ENCODE measurements at regions not wholly inside any gene's neighbourhood (a gene's known extent, or its start where the extent isn't known, plus 50 kb on each side); places are given as distances from the start of the nearest gene placed in this dataset.

- peaks cover 5% of the 10 kb centered on the region for H3K4me1 ChIP-seq (ENCODE audit: insufficient read depth, low read length)
- H3K79me2 ChIP-seq (ENCODE audit: insufficient read depth, low read length), result no peaks in the 10 kb centered on the region
- H3K9ac ChIP-seq (ENCODE audit: low read length), result no peak overlapping the region
- Mint-ChIP-seq H3K4me1 (ENCODE audit: low read depth, unreplicated experiment) (no peaks in the 10 kb centered on the region), H3K4me3 (ENCODE audit: unreplicated experiment) (no peak overlapping the region), H3K27me3 (ENCODE audit: low read depth, unreplicated experiment) (peaks cover 23% of the 10 kb centered on the region), H3K9me3 (ENCODE audit: unreplicated experiment) (peaks cover 22% of the 10 kb centered on the region), H3K36me3 (ENCODE audit: low read depth, unreplicated experiment) (peaks cover 22% of the 10 kb centered on the region), H3K27ac (ENCODE audit: unreplicated experiment) (no peak overlapping the region)
- DNase-seq (ENCODE audit: low read depth), result no peak
- FAIRE-seq, result no peak
- TF ChIP-seq EZH2 (IDR thresholded peaks at IDR 0.05; ENCODE audit: insufficient read depth, low read length) (no peak), CTCF (IDR thresholded peaks at IDR 0.05; ENCODE audit: insufficient read depth, low read depth, low read length) (no peak)
- H3K4me3 ChIP-seq (ENCODE audit: insufficient read depth, low read depth, low read length), result no peak overlapping the region
- no peak overlapping the region for H2AFZ ChIP-seq (ENCODE audit: low read depth, low read length)
- no peaks in the 10 kb centered on the region for H4K20me1 ChIP-seq (ENCODE audit: insufficient read depth, low read length)
- no peaks in the 10 kb centered on the region for H3K36me3 ChIP-seq (ENCODE audit: insufficient read depth, low read length)
- no peak overlapping the region for H3K27ac ChIP-seq (ENCODE audit: low read depth, low read length)
- H3K4me2 ChIP-seq (ENCODE audit: low read length), result no peak overlapping the region
- no peaks in the 10 kb centered on the region for H3K27me3 ChIP-seq (ENCODE audit: insufficient read depth, low read length)
- peaks cover 3% of the 10 kb centered on the region for H3K9me3 ChIP-seq (ENCODE audit: insufficient read depth, low read depth, low read length)
Observed at GRCh38 chr11:70796648-70797227, 398.4 kb downstream of the CTTN start.

GRCh38 chr11:70798296-70798695 lies 400.0 kb downstream of the CTTN start:
- H3K4me1 Mint-ChIP-seq (ENCODE audit: low read depth, unreplicated experiment), result no peaks in the 10 kb centered on the region
- Histone ChIP-seq H3K79me2 (ENCODE audit: insufficient read depth, low read length) (no peaks in the 10 kb centered on the region), H3K36me3 (ENCODE audit: insufficient read depth, low read length) (no peaks in the 10 kb centered on the region), H3K9ac (ENCODE audit: low read length) (no peak overlapping the region), H3K9me3 (ENCODE audit: insufficient read depth, low read depth, low read length) (peaks cover 3% of the 10 kb centered on the region), H4K20me1 (ENCODE audit: insufficient read depth, low read length) (no peaks in the 10 kb centered on the region), H2AFZ (ENCODE audit: low read depth, low read length) (no peak overlapping the region), H3K4me3 (ENCODE audit: insufficient read depth, low read depth, low read length) (no peak overlapping the region), H3K27me3 (ENCODE audit: insufficient read depth, low read length) (no peaks in the 10 kb centered on the region), H3K4me1 (ENCODE audit: insufficient read depth, low read length) (peaks cover 5% of the 10 kb centered on the region), H3K4me2 (ENCODE audit: low read length) (no peak overlapping the region), H3K27ac (ENCODE audit: low read depth, low read length) (no peak overlapping the region)
- H3K4me3 Mint-ChIP-seq (ENCODE audit: unreplicated experiment), result no peak overlapping the region
- no peak for FAIRE-seq
- H3K36me3 Mint-ChIP-seq (ENCODE audit: low read depth, unreplicated experiment), result peaks cover 15% of the 10 kb centered on the region
- no peak overlapping the region for H3K27ac Mint-ChIP-seq (ENCODE audit: unreplicated experiment)
- H3K27me3 Mint-ChIP-seq (ENCODE audit: low read depth, unreplicated experiment), result peaks cover 27% of the 10 kb centered on the region
- no peak for DNase-seq (ENCODE audit: low read depth)
- TF ChIP-seq EZH2 (IDR thresholded peaks at IDR 0.05; ENCODE audit: insufficient read depth, low read length) (no peak), CTCF (IDR thresholded peaks at IDR 0.05; ENCODE audit: insufficient read depth, low read depth, low read length) (no peak)
- peaks cover 16% of the 10 kb centered on the region for H3K9me3 Mint-ChIP-seq (ENCODE audit: unreplicated experiment)

- peaks cover 13% of the 10 kb centered on the region for H3K36me3 Mint-ChIP-seq (ENCODE audit: low read depth, unreplicated experiment)
- H3K27ac ChIP-seq (ENCODE audit: low read depth, low read length), result no peak overlapping the region
Observed at GRCh38 chr11:70799386-70799785, 401.1 kb downstream of the CTTN start.

More at GRCh38 chr11:70799386-70799785, 401.1 kb downstream of the CTTN start:
- Histone ChIP-seq H3K9ac (ENCODE audit: low read length) (no peak overlapping the region), H3K4me2 (ENCODE audit: low read length) (peak overlapping the region; percentile 48), H3K4me3 (ENCODE audit: insufficient read depth, low read depth, low read length) (no peak overlapping the region), H3K27me3 (ENCODE audit: insufficient read depth, low read length) (no peaks in the 10 kb centered on the region), H3K36me3 (ENCODE audit: insufficient read depth, low read length) (no peaks in the 10 kb centered on the region), H4K20me1 (ENCODE audit: insufficient read depth, low read length) (no peaks in the 10 kb centered on the region), H3K4me1 (ENCODE audit: insufficient read depth, low read length) (peaks cover 5% of the 10 kb centered on the region), H3K9me3 (ENCODE audit: insufficient read depth, low read depth, low read length) (no peaks in the 10 kb centered on the region), H3K79me2 (ENCODE audit: insufficient read depth, low read length) (no peaks in the 10 kb centered on the region), H2AFZ (ENCODE audit: low read depth, low read length) (no peak overlapping the region)
- no peak overlapping the region for H3K4me3 Mint-ChIP-seq (ENCODE audit: unreplicated experiment)
- peaks cover 5% of the 10 kb centered on the region for H3K9me3 Mint-ChIP-seq (ENCODE audit: unreplicated experiment)
- FAIRE-seq, result no peak
- H3K27ac Mint-ChIP-seq (ENCODE audit: unreplicated experiment), result no peak overlapping the region
- TF ChIP-seq EZH2 (IDR thresholded peaks at IDR 0.05; ENCODE audit: insufficient read depth, low read length) (no peak), CTCF (IDR thresholded peaks at IDR 0.05; ENCODE audit: insufficient read depth, low read depth, low read length) (no peak)
- DNase-seq (ENCODE audit: low read depth), result peak; percentile 83
- no peaks in the 10 kb centered on the region for H3K4me1 Mint-ChIP-seq (ENCODE audit: low read depth, unreplicated experiment)
- H3K27me3 Mint-ChIP-seq (ENCODE audit: low read depth, unreplicated experiment), result peaks cover 31% of the 10 kb centered on the region
